ENCODE measurements at regions not wholly inside any gene's neighbourhood (a gene's known extent, or its start where the extent isn't known, plus 50 kb on each side); places are given as distances from the start of the nearest gene placed in this dataset.

- Mint-ChIP-seq H3K4me3 (no peak overlapping the region), H3K36me3 (no peaks in the 10 kb centered on the region), H3K27ac (no peak overlapping the region), H3K27me3 (ENCODE audit: insufficient read depth, low read depth) (peaks cover 2% of the 10 kb centered on the region), H3K4me1 (no peaks in the 10 kb centered on the region), H3K9me3 (no peaks in the 10 kb centered on the region)
- Histone ChIP-seq H2AFZ (replicated peaks) (no peak overlapping the region), H3K4me2 (no peak overlapping the region), H3K27me3 (no peaks in the 10 kb centered on the region), H3K36me3 (no peaks in the 10 kb centered on the region), H3K4me3 (no peak overlapping the region), H4K20me1 (ENCODE audit: low read depth) (no peaks in the 10 kb centered on the region), H3F3A (ENCODE audit: low read depth) (no peaks in the 10 kb centered on the region), H3K4me1 (peaks cover 5% of the 10 kb centered on the region), H3K9me3 (ENCODE audit: low read depth) (no peaks in the 10 kb centered on the region), H3K79me2 (ENCODE audit: low read depth) (no peaks in the 10 kb centered on the region), H3K9ac (no peak overlapping the region), H3K27ac (no peak overlapping the region)
- TF ChIP-seq EZH2phosphoT487 (IDR thresholded peaks at IDR 0.05) (no peak), CTCF (IDR thresholded peaks at IDR 0.05) (no peak), EZH2 (IDR thresholded peaks at IDR 0.05) (no peak)
- no peak for DNase-seq (ENCODE audit: low spot score)
These were observed 292.7 kb downstream of the ZNF516 start for GRCh38 chr18:76202322-76202721.

- no peak overlapping the region for H3K4me3 ChIP-seq
- H3K9me3 ChIP-seq (ENCODE audit: low read depth): no peaks in the 10 kb centered on the region
- no peaks in the 10 kb centered on the region for H3K36me3 ChIP-seq
- H3F3A ChIP-seq (ENCODE audit: low read depth): no peaks in the 10 kb centered on the region
- H2AFZ ChIP-seq (replicated peaks): no peak overlapping the region
- H3K79me2 ChIP-seq (ENCODE audit: low read depth): no peaks in the 10 kb centered on the region
- DNase-seq (ENCODE audit: low spot score): no peak
- Mint-ChIP-seq H3K9me3 (no peaks in the 10 kb centered on the region), H3K4me1 (no peaks in the 10 kb centered on the region), H3K27ac (no peak overlapping the region), H3K36me3 (no peaks in the 10 kb centered on the region), H3K27me3 (ENCODE audit: insufficient read depth, low read depth) (no peaks in the 10 kb centered on the region), H3K4me3 (no peak overlapping the region)
- no peaks in the 10 kb centered on the region for H3K27me3 ChIP-seq
- no peak overlapping the region for H3K4me2 ChIP-seq
- H3K27ac ChIP-seq: no peak overlapping the region
- H4K20me1 ChIP-seq (ENCODE audit: low read depth): no peaks in the 10 kb centered on the region
- TF ChIP-seq EZH2phosphoT487 (IDR thresholded peaks at IDR 0.05): no peak
- no peak for TF ChIP-seq EZH2 (IDR thresholded peaks at IDR 0.05)
- no peak for TF ChIP-seq CTCF (IDR thresholded peaks at IDR 0.05)
- H3K9ac ChIP-seq: no peak overlapping the region
- H3K4me1 ChIP-seq: no peaks in the 10 kb centered on the region
These were observed 299.4 kb downstream of the ZNF516 start for GRCh38 chr18:76195601-76196000.

GRCh38 chr18:76188097-76188496 lies 306.9 kb downstream of the ZNF516 start:
- DNase-seq (ENCODE audit: low spot score): no peak
- H3K9ac ChIP-seq: no peak overlapping the region
- Mint-ChIP-seq H3K27ac (no peak overlapping the region), H3K27me3 (ENCODE audit: insufficient read depth, low read depth) (peaks cover 2% of the 10 kb centered on the region), H3K4me3 (no peak overlapping the region), H3K9me3 (peaks cover 9% of the 10 kb centered on the region), H3K36me3 (no peaks in the 10 kb centered on the region), H3K4me1 (no peaks in the 10 kb centered on the region)
- no peaks in the 10 kb centered on the region for H3K9me3 ChIP-seq (ENCODE audit: low read depth)
- no peaks in the 10 kb centered on the region for H3K27me3 ChIP-seq
- H3K27ac ChIP-seq: no peak overlapping the region
- H3K4me1 ChIP-seq: no peaks in the 10 kb centered on the region
- no peaks in the 10 kb centered on the region for H4K20me1 ChIP-seq (ENCODE audit: low read depth)
- no peaks in the 10 kb centered on the region for H3K79me2 ChIP-seq (ENCODE audit: low read depth)
- H3K36me3 ChIP-seq: no peaks in the 10 kb centered on the region
- no peak overlapping the region for H2AFZ ChIP-seq (replicated peaks)
- no peaks in the 10 kb centered on the region for H3F3A ChIP-seq (ENCODE audit: low read depth)
- H3K4me2 ChIP-seq: no peak overlapping the region
- H3K4me3 ChIP-seq: no peak overlapping the region
- TF ChIP-seq EZH2phosphoT487 (IDR thresholded peaks at IDR 0.05): no peak
- TF ChIP-seq EZH2 (IDR thresholded peaks at IDR 0.05): no peak
- TF ChIP-seq CTCF (IDR thresholded peaks at IDR 0.05): no peak

- Mint-ChIP-seq H3K27ac (no peak overlapping the region), H3K4me3 (no peak overlapping the region), H3K9me3 (no peaks in the 10 kb centered on the region), H3K36me3 (no peaks in the 10 kb centered on the region), H3K4me1 (no peaks in the 10 kb centered on the region), H3K27me3 (ENCODE audit: insufficient read depth, low read depth) (no peaks in the 10 kb centered on the region)
- TF ChIP-seq CTCF (IDR thresholded peaks at IDR 0.05) (no peak), EZH2 (IDR thresholded peaks at IDR 0.05) (no peak), EZH2phosphoT487 (IDR thresholded peaks at IDR 0.05) (no peak)
- H3K4me2 ChIP-seq: no peak overlapping the region
- H3K79me2 ChIP-seq (ENCODE audit: low read depth): no peaks in the 10 kb centered on the region
- H3K9me3 ChIP-seq (ENCODE audit: low read depth): no peaks in the 10 kb centered on the region
- DNase-seq (ENCODE audit: low spot score): no peak
- no peak overlapping the region for H2AFZ ChIP-seq (replicated peaks)
- no peak overlapping the region for H3K27ac ChIP-seq
- no peak overlapping the region for H3K4me3 ChIP-seq
- no peaks in the 10 kb centered on the region for H3K4me1 ChIP-seq
- no peaks in the 10 kb centered on the region for H4K20me1 ChIP-seq (ENCODE audit: low read depth)
- no peaks in the 10 kb centered on the region for H3K27me3 ChIP-seq
- no peaks in the 10 kb centered on the region for H3K36me3 ChIP-seq
- H3K9ac ChIP-seq: no peak overlapping the region
- no peaks in the 10 kb centered on the region for H3F3A ChIP-seq (ENCODE audit: low read depth)
These were observed 315.8 kb downstream of the ZNF516 start for GRCh38 chr18:76179257-76179656.
